ENCODE measurements at regions not wholly inside any gene's neighbourhood (a gene's known extent, or its start where the extent isn't known, plus 50 kb on each side); places are given as distances from the start of the nearest gene placed in this dataset.

DNA sequence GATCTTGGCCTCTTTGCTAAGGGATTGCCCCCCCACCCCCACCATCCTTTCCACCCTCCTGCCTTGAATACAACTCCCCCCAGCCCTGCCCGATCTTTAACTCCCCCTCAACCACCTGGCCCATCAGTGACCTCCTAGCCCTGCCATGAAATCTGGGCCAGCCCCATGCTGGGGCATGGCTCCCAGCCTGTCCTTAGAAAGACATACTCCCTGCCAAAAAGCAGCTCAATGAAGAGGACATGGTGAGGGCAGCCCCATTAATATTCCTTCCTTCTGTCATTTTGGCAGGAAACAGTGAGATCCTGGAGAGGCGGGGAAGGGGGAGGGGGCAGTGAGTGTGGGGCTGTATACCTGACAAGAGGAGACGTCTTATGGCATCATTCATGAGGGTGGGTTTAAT lies 66.8 kb upstream of the DISP3 start:
- TF ChIP-seq POLR2A (IDR thresholded peaks at IDR 0.05) = no peak
- TF ChIP-seq, protein P1, sequence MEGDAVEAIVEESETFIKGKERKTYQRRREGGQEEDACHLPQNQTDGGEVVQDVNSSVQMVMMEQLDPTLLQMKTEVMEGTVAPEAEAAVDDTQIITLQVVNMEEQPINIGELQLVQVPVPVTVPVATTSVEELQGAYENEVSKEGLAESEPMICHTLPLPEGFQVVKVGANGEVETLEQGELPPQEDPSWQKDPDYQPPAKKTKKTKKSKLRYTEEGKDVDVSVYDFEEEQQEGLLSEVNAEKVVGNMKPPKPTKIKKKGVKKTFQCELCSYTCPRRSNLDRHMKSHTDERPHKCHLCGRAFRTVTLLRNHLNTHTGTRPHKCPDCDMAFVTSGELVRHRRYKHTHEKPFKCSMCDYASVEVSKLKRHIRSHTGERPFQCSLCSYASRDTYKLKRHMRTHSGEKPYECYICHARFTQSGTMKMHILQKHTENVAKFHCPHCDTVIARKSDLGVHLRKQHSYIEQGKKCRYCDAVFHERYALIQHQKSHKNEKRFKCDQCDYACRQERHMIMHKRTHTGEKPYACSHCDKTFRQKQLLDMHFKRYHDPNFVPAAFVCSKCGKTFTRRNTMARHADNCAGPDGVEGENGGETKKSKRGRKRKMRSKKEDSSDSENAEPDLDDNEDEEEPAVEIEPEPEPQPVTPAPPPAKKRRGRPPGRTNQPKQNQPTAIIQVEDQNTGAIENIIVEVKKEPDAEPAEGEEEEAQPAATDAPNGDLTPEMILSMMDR (IDR thresholded peaks at IDR 0.05) = no peak
